ENCODE measurements at regions not wholly inside any gene's neighbourhood (a gene's known extent, or its start where the extent isn't known, plus 50 kb on each side); places are given as distances from the start of the nearest gene placed in this dataset.

DNA sequence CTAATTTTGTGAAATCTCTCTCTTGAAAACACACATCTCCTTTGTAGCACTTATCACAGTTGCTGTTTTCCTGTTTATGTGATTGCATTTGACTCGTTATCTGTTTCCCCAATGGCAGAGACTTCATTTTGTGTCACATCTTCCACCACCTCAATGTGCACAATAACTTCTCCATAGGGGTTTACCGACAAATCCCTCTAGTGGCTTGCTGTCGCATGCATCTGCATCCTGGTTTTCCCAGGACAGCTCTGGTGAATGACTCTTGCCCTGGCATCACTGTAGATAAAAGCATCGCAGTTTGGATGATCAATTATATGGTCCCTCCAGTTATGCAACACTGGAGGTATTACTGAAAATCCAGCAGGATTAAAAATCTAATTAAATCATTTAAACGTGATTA is 206.5 kb upstream of the BTBD3 start:
- DNase-seq, result no peak

DNA sequence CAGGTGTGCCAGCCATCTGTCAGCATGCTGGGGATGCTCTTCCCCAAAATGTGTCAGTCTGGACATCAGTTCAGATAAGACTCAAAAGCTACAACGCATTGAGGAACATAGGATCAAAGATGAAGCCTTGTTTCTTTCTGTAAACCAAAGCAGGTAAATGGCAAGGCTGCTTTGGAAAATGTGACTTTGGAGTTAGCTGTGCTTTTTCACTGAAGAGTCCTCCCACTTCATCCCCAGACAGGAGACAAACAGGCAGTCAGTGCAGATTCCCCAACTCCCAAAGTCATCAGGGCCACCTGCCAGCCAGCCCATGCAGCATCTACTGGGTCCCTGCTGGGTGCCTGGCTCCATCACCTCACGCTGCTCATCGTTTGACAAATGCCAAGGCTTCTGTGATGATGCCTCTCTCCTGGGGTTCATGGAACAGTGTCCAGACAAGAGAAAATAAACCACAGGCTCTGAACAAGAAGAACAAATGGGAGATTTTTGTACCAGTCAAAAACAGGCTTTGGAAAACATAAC is 205.0 kb upstream of the BTBD3 start:
- no peak for DNase-seq

DNA sequence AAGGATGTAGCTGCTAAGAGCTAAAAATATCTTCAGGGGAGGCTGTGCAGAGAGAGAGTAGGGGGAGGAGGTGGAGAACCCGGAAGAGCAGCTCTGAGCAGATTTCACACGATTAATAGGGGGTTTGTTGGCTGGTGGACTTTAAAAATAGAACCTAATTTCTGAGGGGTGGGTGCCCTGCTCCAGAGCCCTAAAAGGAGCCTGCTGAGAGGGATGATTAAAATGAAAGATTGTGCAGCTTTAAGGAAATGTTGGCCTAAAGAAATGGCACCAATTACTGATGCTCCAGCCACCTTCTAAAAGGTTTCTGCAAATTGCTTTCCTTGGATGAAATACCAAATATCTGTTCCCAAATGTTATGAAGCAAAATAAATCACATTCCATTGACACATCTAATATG is 202.8 kb upstream of the BTBD3 start:
- no peak for DNase-seq

DNA sequence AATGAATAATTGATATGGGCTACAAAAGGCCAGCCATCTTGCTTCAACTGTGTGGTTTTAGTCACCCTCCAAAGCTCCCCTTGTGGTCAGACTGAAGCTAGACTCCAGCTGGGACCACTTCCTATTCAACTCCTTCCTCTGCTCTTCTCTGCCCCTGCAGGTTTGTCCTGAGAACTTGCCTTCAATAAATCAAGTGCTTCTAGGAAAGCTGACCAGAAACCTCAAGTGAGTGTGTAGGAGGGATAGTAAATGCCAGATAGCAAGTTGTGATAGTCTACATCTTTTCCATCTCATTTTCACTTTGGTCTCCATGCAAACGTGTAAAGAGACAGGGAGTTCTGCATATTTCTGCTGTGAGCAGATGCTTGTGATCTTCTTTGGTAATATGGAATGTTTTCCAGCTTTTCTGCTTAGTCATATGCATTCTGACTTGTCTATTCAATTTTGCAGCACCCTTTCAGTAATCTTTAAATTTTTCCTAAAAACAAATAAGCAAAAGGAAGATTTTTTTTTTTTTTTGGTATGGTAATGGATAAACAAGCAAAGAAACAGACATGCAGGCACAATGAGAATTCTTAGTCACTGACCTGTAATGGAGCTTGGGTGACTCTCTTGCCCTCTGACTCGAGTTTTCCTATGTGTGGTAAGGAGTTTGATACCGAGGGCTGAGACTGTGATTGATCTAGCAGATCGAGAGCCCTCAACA is 201.3 kb upstream of the BTBD3 start:
- peak; percentile 29 for DNase-seq

DNA sequence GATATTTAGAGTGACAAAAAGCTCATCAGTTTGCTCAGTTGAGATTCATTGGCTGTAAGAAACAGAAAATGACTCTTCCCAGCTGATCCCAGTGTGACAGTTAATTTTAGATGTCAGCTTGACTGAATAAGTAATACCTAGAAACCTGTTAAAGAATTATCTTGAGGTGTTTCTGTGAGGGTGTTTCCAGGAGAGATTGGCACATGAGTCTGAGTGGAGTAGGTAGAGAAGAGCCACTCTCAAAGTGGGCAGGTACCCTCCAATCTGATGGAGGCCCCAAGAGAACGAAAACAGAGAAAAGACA is 200.8 kb upstream of the BTBD3 start:
- DNase-seq, result no peak

DNA sequence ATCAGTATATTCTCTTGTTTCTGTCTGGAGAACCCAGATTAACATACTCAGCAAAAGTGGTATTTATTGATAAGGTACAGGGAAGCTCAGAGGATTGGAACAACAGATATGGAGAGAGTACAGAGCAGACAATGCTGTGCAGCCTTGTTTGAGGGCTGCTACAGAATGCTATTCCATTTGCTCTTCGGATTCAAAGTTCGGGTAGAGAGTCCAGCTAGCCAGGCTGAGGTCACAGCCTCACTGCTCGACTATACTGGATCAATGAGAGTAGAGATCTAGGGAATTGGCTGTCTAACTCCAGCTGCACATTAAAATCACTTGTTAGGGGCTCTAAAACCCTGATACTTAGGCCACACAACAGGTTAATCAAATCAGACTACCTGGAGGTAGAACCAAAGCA is 200.1 kb upstream of the BTBD3 start:
- DNase-seq, result no peak

DNA sequence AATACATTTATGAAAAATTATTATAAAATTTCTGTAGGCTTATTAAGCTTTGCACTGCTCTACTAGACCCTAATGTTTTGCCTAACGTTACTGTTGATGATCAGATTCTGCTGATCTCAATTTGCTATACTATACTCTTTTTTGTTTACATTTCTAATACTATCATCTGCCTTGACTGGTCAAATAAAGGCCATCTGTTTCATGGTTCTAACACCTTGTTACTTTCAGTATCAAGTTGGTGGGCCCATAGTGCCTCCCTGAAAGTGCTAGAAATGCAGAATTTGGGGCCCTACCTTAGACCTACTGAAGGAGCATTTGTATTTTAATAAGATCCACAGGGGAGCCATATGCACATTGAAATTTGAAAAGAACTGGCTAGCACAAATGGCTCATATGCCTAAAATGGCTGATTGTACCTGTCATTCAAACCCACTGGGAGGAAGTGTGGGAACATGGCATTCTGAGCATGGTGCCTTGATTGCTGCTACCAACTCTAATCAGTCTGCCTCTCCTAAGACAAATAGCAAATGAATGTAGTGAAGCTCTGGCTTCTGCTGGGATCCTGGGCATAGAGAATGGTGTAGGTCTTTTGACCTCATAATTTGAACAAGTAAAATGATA is 199.1 kb upstream of the BTBD3 start:
- no peak for DNase-seq

DNA sequence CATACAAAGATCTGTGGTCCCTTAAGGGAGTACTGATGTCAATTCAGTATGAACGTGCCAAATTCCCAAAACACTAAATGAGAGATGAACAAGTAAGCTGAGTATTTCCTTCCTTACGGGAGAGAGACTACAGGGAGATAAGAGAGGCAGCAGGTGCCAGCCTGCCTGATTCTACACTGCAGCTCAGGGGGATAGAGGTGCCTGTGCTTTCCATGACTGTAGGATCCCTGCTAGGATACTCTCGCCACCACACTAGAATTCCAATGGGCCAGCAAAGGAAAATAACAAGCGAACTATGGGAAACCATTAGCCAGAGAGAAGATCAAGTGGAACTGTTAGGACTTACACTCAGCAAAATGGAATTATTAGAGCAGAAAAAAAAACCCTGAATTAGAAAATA is 198.5 kb upstream of the BTBD3 start:
- no peak for DNase-seq

DNA sequence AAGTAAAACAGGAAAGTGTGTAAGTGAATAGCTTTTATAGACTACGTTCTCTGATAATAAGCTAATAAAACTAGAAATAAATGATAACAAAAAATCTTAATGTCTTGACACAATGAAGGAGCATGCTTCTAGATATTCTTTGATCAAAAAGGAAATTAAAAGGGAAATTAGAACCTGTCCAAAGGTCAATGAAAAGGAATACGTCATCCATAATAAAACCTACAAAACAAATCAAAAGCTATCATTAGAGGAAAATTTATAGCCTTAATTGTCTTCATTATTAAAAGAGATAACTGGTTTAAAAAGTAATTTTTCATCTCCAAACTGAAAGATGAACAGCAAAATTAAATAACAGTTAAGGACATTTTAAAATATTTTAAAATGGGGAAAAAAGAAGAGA is 196.3 kb upstream of the BTBD3 start:
- DNase-seq, result no peak

DNA sequence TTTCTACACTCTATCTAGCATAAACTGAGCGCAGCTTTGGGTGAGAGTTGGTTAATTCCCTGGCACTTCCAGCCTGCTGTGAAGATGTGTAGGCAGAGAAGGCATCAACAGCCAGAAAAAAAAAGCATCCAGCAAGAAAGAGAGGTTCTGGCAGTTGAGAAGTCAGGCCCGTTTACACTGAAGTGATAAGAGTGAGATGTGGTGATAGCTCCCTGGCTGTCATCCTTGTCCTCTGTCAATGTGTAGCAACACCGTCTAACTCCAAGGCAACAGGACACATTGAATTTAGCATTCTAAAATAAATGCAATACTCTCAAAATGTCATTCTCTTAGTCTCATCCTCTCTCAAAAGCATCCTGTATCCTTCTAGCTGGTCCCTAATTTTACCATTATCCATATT is 193.6 kb upstream of the BTBD3 start:
- no peak for DNase-seq

DNA sequence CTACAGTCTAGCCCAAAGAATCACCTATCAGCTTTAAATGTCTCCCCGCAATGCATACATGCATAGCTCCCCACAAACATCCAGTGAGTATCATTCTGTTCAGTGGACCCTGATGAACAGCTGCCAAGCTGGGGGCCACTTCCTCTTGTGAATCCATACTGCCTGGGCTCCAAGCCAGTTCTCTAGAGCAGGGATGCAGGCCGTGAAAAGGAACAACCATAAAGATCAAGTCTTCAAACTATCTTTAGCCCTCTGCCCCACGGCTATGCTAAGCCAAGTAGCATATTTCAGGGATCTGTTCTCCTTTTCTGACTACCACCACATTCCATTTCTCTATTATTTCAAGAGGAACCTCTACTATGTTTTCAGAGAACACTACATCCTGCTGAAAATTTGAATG is 191.7 kb upstream of the BTBD3 start:
- no peak for DNase-seq

DNA sequence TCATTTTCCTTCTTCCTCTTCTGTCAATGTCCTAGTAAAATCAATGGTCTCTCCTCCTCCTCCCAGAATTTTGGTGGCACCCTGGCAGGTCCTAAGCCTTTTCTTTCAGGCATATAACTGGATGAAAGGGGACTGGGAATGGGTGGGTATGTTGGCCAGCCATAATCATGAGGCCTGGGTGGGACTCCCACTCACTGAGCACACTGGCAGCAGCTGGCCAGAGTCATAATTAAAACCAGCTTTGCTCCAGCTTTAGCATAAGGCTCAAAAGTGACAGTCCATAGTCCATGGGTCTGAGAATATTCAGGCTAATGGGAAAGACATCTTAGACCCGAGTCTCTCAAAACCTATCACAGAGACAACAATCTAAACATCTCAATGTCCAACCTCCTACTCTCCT is 190.0 kb upstream of the BTBD3 start:
- no peak for DNase-seq

DNA sequence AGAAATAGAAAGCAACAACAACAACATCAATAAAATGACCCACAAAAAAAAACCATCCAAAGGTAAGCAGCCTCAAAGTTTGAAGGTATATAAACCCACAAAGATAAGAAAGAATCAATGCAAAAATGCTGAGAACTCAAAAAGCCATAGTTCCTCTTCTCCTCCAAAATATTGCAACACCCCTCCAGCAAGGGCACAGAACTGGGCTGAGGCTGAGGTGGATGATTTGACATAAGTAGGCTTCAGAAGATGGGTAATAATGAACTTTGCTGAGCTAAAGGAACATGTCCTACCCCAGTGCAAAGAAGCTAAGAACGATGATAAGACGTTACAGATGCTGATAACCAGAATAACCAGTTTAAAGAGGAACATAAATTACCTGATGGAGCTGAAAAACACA is 188.8 kb upstream of the BTBD3 start:
- DNase-seq, result no peak

DNA sequence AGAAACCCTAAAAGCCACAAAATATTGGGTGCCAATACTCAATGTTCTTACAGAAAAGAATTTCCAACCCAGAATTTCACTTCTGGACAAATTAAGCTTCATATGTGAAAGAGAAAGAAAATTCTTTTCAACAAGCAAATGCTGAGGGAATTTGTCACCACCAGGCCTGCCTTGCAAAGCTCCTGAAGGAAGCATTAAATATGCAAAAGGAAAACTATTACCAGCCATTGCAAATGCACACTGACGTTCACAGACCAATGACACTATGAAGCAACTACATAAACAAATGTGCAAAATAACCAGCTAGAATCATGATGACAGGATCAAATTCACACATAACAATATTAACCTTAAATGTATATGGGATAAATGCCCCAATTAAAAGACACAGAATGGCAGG is 187.9 kb upstream of the BTBD3 start:
- no peak for DNase-seq

DNA sequence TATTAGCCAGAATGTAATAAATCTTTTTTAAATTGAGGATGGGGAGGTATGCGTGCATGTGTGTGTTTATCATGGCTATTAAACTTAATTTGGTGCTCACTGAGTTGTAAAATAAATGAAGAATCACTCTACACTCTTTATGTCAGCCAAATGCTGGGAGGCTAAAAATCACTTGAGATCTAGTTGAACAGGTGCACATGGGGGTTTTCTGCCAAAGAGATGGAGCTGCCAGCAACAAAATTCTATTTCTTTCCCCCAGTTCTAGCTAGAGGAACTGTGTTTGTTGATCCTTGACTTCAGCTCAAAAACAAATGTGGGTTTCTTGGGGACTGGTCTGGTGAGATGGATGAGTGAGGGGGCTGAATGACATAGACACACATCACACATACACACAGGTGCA is 183.3 kb upstream of the BTBD3 start:
- no peak for DNase-seq

DNA sequence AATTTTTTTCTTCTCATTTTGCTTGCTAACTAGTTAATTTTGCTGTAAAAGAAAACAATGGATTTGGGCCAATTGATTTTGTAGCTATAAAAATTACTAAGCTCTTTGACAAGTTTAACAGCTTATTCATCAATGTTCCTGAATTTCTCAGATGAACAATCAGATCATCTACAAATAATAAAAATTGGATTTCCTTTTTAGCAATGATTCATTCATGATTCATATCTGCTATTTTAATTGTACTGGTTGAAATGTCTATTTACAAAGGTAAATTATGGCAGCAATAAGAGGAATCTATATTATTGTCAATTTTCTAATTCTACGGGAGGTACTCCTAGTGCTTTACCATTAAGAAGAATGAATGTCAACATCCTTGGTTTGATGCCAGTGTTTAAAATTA is 178.8 kb upstream of the BTBD3 start:
- no peak for DNase-seq

DNA sequence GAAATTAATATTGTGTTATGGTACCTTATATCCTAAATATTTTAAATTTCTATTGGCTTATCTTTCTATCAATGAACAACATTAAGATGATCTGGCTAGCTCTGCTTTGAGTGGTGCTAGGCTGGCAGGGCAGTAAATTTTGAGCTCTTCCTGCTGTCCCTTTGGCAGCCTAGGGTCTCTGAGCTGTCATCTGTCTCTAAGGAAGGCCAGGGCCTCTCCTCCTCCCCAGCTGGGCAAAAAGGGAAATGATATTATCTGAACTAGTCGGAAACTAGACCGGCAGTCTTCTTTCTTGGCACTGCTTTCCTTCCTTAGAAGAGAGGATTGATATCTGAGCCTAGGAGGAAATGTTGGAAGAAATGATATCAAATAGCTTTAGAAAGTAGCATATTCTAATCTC is 176.7 kb upstream of the BTBD3 start:
- no peak for DNase-seq

DNA sequence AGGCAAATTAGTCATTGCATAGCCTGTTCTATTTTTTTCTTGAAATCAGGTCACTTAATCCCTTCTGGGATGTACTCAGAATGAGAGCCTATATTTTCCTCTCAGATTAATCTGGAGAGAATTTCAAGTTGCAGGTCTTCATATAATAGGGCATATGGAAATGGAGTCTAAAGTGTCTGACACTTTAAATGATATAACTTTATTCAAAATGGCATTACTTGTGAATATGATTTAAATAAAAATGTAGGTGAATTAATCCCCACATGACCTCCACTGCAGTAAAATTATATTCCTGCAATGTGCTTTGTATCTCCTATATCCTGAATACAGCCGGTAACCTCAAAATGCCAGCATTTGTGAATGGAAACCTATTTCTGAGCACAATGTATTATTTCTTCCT is 172.5 kb upstream of the BTBD3 start:
- DNase-seq, result no peak

DNA sequence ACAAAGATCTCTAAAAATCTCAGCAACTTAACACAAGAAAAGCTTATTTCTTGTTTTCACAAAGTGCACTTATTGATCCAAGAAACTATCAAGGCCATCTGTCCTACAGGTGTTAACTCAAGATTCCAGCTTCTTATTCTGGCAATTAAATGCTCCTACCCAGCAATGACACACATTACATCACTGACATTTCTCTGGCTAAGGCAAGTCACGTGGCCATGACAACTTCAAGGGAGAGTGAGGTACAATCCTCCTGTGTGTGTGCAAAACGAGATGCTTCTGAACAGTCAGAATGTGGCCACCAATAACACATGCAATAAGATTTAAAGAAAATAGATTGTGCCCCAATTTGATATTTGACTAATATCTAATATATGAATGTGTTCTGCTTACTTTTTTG is 169.3 kb upstream of the BTBD3 start:
- DNase-seq, result no peak

DNA sequence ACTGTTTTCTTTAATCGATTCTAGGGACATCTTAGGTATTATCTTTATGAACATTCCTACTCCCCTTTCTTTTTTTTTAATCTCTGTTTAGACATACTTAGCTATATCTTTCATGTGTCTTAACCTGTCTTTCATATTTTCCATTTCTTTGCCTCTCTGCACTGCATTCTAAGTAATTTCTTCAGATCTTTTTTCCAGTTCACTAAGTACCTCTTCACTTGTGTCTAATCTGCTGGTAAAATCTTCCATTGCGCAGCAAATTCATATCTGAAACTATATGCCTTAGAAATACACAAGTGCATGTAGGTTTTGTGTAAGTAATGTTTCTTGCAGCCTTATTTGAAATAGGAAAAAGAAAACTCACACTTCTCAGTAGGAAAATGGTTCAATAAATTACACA is 165.4 kb upstream of the BTBD3 start:
- DNase-seq, result no peak

DNA sequence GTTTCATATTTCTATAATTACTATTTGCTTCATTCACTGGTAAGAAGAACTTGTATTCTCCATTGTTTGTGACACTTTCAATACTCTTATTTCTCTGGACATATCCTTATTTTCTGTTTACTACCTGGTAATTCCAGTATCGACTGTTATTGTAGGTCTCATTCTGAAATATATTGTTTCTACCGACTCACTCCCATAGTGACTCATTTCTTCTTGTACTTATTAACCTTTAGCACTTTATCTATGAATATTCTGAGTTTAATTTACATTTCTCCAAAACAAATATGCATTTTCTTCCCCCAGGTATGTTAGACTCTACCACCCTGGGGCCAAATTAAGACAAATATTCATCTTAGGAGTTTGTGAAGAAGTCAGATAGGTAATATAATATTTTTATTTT is 164.5 kb upstream of the BTBD3 start:
- DNase-seq, result no peak

DNA sequence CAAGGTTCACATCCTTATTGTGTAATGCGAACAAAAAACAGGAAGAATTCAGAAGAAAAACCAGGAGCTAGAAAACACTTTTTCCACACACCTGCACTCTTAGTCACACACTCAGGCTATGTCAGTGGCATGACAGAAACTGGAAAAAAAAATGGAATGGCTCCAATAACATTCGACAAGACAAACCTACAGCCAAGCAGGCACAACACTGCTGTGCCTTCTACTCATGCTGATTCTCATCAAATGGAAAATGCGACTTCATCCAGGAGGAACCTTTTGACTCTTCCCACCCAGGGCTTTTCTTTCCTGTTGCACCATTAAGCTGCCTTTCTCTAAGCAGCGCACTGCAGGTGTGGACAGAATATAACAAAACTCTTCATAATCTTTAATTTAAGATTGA is 163.2 kb upstream of the BTBD3 start:
- DNase-seq, result peak; percentile 19

DNA sequence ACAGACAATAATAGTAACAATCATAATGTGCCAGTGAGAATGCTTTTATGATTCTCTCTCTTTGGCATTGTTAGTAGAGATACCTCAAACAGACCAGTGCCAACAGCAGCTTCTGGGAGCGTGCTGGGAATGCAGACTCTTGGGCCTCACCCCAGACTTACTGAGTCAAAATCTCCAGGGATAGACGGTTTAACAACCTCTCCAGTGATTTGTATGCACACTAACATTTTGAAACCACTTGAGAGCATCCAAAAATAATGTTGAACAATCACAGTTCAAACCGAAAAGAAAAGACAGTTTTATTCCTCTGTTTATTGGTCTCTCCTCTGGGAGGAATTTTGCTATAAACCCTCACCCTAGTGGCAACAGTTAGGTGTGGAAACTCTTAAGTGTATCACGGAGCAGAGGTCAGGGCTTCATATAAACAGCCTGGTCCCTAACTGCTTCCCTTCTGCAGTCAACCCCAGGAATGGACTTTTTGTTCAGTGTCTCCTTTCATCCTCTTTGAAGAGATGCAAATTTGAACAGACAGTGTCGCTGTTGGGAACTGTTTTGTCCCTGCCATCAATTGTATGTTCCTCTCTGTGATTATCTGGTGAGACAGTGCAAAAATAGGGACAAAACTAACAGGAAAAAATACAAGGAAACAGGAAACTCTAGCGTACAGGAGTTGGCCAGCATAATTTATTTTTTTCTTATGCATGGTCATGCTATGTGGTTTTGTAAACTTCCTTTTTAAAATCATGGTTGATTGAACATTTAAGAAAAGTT is 162.4 kb upstream of the BTBD3 start:
- DNase-seq, result peak; percentile 67

DNA sequence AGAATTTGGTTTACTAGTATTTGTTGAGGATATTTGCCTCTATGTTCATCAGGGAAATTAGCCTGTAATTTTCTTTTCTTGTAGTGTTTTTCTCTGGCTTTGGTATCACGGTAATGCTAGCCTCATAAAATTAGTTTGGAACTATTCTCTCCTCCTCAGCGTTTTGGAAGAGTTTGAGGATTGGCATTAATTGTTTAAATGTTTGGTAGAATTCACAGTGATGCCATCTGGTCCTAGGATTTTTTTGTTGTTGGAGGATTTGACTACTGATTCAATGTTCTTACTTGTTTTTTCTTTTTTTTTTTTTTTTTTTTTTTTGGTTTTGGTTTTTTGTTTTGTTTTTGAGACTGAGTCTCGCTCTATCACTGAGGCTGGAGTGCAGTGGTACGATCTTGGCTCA is 156.2 kb upstream of the BTBD3 start:
- no peak for DNase-seq

Measured in retina (tissue), 1 donor.